GM23338 (cell line): ENCODE measurements at regions not wholly inside any gene's neighbourhood (a gene's known extent, or its start where the extent isn't known, plus 50 kb on each side); places are given as distances from the start of the nearest gene placed in this dataset.

Source experiments
- CREB1 ChIP-seq: fragments of 250-450 bp; sonication (Bioruptor Pico); IDR thresholded peaks from 2 replicates; pipeline ENCODE4 v1.5.0; 2020; ENCODE audit warnings: low read depth, mild to moderate bottlenecking, moderate library complexity
- EZH2 ChIP-seq: fragments of 200-600 bp; sonication (generic); IDR thresholded peaks from one replicate; pipeline ENCODE4 v1.8.0; 2017; ENCODE audit warnings: antibody characterized with exemption, mild to moderate bottlenecking, low read depth; ENCODE audit not compliant: unreplicated experiment
- EZH2phosphoT487 ChIP-seq: fragments of 200-600 bp; sonication (generic); IDR thresholded peaks from one replicate; pipeline ENCODE4 v1.8.1; 2018; ENCODE audit warnings: antibody characterized with exemption; ENCODE audit not compliant: unreplicated experiment
- JUNB ChIP-seq: IDR thresholded peaks from one replicate; pipeline ENCODE4 v1.6.1; 2016; ENCODE audit warnings: antibody characterized with exemption; ENCODE audit not compliant: unreplicated experiment
- POLR2AphosphoS5 ChIP-seq: IDR thresholded peaks from 2 replicates; pipeline ENCODE4 v1.6.1; 2016; ENCODE audit warnings: antibody characterized with exemption, low read depth
- ZNF114 ChIP-seq: fragments of 250-450 bp; sonication (Bioruptor Pico); IDR thresholded peaks from 2 replicates; pipeline ENCODE4 v1.5.0; 2020; ENCODE audit warnings: mild to moderate bottlenecking, moderate library complexity
- ZNF331 ChIP-seq: fragments of 250-450 bp; sonication (Bioruptor Pico); IDR thresholded peaks from 2 replicates; pipeline ENCODE4 v1.5.0; 2020; ENCODE audit warnings: low read depth, mild to moderate bottlenecking, moderate library complexity
- TF ChIP-seq, protein P1 (sequence below), 2 experiments: fragments of 200-600 bp in 1 of 2; sonication (generic) in 1 of 2; conservative IDR thresholded peaks; 2 replicates each; pipeline versions ENCODE4 v1.5.1 to v1.6.1; 2016 to 2017; ENCODE audit warnings: antibody characterized with exemption in 2 of 2, low read depth in 2 of 2, mild to moderate bottlenecking in 2 of 2, moderate library complexity in 1 of 2
- TF ChIP-seq, protein P2 (sequence below): IDR thresholded peaks from one replicate; pipeline ENCODE4 v1.6.1; 2018; ENCODE audit warnings: antibody characterized with exemption; ENCODE audit not compliant: unreplicated experiment

DNA sequence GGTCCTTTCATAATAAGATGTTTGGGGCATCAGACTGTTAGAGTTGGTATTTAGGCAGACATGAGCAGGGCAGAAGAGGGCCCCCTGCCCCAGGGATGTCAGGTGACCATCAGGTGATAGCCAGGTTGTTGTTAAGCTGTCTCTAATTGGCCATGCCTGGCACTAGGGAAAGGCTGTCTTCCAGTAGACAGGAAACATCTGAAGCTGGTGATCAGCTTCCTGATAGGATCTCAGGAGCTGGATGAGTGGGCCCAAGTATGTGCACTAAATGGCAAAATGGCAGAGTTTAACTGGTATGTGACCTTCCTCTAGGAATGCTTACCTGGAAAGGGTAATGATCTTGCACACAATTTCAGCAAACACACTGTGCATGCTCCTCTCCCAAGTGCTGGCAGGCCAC, 190.7 kb downstream of the CDH26 start:
- TF ChIP-seq, protein P1, sequence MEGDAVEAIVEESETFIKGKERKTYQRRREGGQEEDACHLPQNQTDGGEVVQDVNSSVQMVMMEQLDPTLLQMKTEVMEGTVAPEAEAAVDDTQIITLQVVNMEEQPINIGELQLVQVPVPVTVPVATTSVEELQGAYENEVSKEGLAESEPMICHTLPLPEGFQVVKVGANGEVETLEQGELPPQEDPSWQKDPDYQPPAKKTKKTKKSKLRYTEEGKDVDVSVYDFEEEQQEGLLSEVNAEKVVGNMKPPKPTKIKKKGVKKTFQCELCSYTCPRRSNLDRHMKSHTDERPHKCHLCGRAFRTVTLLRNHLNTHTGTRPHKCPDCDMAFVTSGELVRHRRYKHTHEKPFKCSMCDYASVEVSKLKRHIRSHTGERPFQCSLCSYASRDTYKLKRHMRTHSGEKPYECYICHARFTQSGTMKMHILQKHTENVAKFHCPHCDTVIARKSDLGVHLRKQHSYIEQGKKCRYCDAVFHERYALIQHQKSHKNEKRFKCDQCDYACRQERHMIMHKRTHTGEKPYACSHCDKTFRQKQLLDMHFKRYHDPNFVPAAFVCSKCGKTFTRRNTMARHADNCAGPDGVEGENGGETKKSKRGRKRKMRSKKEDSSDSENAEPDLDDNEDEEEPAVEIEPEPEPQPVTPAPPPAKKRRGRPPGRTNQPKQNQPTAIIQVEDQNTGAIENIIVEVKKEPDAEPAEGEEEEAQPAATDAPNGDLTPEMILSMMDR (conservative IDR thresholded peaks at IDR 0.05; ENCODE audit: low read depth in 2 of 2): no peak
- TF ChIP-seq ZNF114 (CRISPR knock-in tag) (no peak), POLR2AphosphoS5 (no peak), JUNB (no peak), EZH2phosphoT487 (no peak), ZNF331 (CRISPR knock-in tag) (no peak), EZH2 (no peak), CREB1 (CRISPR knock-in tag) (no peak)
- TF ChIP-seq, protein P2, sequence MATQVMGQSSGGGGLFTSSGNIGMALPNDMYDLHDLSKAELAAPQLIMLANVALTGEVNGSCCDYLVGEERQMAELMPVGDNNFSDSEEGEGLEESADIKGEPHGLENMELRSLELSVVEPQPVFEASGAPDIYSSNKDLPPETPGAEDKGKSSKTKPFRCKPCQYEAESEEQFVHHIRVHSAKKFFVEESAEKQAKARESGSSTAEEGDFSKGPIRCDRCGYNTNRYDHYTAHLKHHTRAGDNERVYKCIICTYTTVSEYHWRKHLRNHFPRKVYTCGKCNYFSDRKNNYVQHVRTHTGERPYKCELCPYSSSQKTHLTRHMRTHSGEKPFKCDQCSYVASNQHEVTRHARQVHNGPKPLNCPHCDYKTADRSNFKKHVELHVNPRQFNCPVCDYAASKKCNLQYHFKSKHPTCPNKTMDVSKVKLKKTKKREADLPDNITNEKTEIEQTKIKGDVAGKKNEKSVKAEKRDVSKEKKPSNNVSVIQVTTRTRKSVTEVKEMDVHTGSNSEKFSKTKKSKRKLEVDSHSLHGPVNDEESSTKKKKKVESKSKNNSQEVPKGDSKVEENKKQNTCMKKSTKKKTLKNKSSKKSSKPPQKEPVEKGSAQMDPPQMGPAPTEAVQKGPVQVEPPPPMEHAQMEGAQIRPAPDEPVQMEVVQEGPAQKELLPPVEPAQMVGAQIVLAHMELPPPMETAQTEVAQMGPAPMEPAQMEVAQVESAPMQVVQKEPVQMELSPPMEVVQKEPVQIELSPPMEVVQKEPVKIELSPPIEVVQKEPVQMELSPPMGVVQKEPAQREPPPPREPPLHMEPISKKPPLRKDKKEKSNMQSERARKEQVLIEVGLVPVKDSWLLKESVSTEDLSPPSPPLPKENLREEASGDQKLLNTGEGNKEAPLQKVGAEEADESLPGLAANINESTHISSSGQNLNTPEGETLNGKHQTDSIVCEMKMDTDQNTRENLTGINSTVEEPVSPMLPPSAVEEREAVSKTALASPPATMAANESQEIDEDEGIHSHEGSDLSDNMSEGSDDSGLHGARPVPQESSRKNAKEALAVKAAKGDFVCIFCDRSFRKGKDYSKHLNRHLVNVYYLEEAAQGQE: no peak
